Urinary bladder (tissue), 3 donors: ENCODE measurements at regions not wholly inside any gene's neighbourhood (a gene's known extent, or its start where the extent isn't known, plus 50 kb on each side); places are given as distances from the start of the nearest gene placed in this dataset.
"Not testable (repeated sequence)": the region's sequence is repeated elsewhere in the genome, so short reads cannot be mapped to it uniquely, and the experiment has no call there.

Experiments used
- DNase-seq: peaks from one replicate; pipeline ENCODE4 v3.0.0-alpha.2; 2015; ENCODE audit errors: extremely low spot score
- H3K27ac ChIP-seq: one replicate; pipeline ENCODE4 v1.5.1; 2013; ENCODE audit warnings: low read depth, mild to moderate bottlenecking, moderate library complexity
- H3K36me3 ChIP-seq: one replicate; pipeline ENCODE4 v1.6.1; 2013; ENCODE audit warnings: mild to moderate bottlenecking, moderate library complexity; ENCODE audit not compliant: insufficient read depth
- H3K4me1 ChIP-seq: one replicate; pipeline ENCODE4 v1.6.1; 2013; ENCODE audit warnings: mild to moderate bottlenecking, moderate library complexity; ENCODE audit not compliant: insufficient read depth
- H3K4me3 ChIP-seq: one replicate; pipeline ENCODE4 v1.5.1; 2013; ENCODE audit warnings: low read depth, low read length
- WGBS: extraction: QIAGEN DNeasy Blood & Tissue Kit; methylation state at CpG from one replicate; pipeline ENCODE4 v1.1.7; 2013; 5-methylcytosine and 5-hydroxymethylcytosine counted together
- donor health status: healthy with polysubstance abuse.
- donor health status: healthy.

- Histone ChIP-seq H3K4me1 (no peaks in the 10 kb centered on the region), H3K27ac (no peak overlapping the region), H3K36me3 (no peaks in the 10 kb centered on the region), H3K4me3 (no peak overlapping the region)
- WGBS = 96% methylated on average over 1 of the region's 1 CpG
- DNase-seq = no peak
Observed at GRCh38 chr1:82788660-82789059, 987.9 kb downstream of the ADGRL2 start.

- Histone ChIP-seq H3K27ac (no peak overlapping the region), H3K36me3 (no peaks in the 10 kb centered on the region), H3K4me1 (no peaks in the 10 kb centered on the region), H3K4me3 (no peak overlapping the region)
- no peak for DNase-seq
- 67% methylated on average over 2 of the region's 2 CpGs for WGBS
Observed at GRCh38 chr1:82788038-82788437, 987.3 kb downstream of the ADGRL2 start.

GRCh38 chr1:82786883-82787282, 986.1 kb downstream of the ADGRL2 start:
- H3K27ac ChIP-seq = no peak overlapping the region
- no peaks in the 10 kb centered on the region for H3K4me1 ChIP-seq
- H3K36me3 ChIP-seq = no peaks in the 10 kb centered on the region
- no peak for DNase-seq
- no peak overlapping the region for H3K4me3 ChIP-seq
- WGBS = 67% methylated on average over 1 of the region's 1 CpG

- 90% methylated on average over 1 of the region's 1 CpG for WGBS
- Histone ChIP-seq H3K36me3 (no peaks in the 10 kb centered on the region), H3K27ac (no peak overlapping the region), H3K4me3 (no peak overlapping the region), H3K4me1 (no peaks in the 10 kb centered on the region)
- no peak for DNase-seq
Observed at GRCh38 chr1:82785268-82785790, 984.6 kb downstream of the ADGRL2 start.

- WGBS = 93% methylated on average over 5 of the region's 5 CpGs
- H3K36me3 ChIP-seq = no peaks in the 10 kb centered on the region
- no peak for DNase-seq
- H3K4me3 ChIP-seq = no peak overlapping the region
- H3K27ac ChIP-seq = no peak overlapping the region
- H3K4me1 ChIP-seq = no peaks in the 10 kb centered on the region
Observed at GRCh38 chr1:82783044-82783443, 982.3 kb downstream of the ADGRL2 start.

- H3K4me1 ChIP-seq = no peaks in the 10 kb centered on the region
- H3K4me3 ChIP-seq = no peak overlapping the region
- WGBS = 98% methylated on average over 2 of the region's 2 CpGs
- H3K27ac ChIP-seq = no peak overlapping the region
- no peaks in the 10 kb centered on the region for H3K36me3 ChIP-seq
- no peak for DNase-seq
Observed at GRCh38 chr1:82782599-82782998, 981.9 kb downstream of the ADGRL2 start.

GRCh38 chr1:82778612-82779011, 977.9 kb downstream of the ADGRL2 start:
- Histone ChIP-seq H3K36me3 (no peaks in the 10 kb centered on the region), H3K27ac (no peak overlapping the region), H3K4me3 (no peak overlapping the region), H3K4me1 (no peaks in the 10 kb centered on the region)
- 91% methylated on average over 4 of the region's 4 CpGs for WGBS
- DNase-seq = no peak

- WGBS = 96% methylated on average over 12 of the region's 12 CpGs
- DNase-seq = no peak
- Histone ChIP-seq H3K4me1 (no peaks in the 10 kb centered on the region), H3K27ac (no peak overlapping the region), H3K4me3 (no peak overlapping the region), H3K36me3 (no peaks in the 10 kb centered on the region)
Observed at GRCh38 chr1:82777240-82777639, 976.5 kb downstream of the ADGRL2 start.

- 98% methylated on average over 30 of the region's 30 CpGs for WGBS
- not testable (repeated sequence) for DNase-seq
Observed at GRCh38 chr1:82776730-82777129, 976.0 kb downstream of the ADGRL2 start.

GRCh38 chr1:82775406-82776000, 974.8 kb downstream of the ADGRL2 start:
- H3K36me3 ChIP-seq = no peaks in the 10 kb centered on the region
- no peak overlapping the region for H3K4me3 ChIP-seq
- WGBS = 89% methylated on average over 12 of the region's 12 CpGs
- H3K27ac ChIP-seq = no peak overlapping the region
- DNase-seq = no peak
- H3K4me1 ChIP-seq = no peaks in the 10 kb centered on the region

More at GRCh38 chr1:82776730-82777129, 976.0 kb downstream of the ADGRL2 start:
- not testable (repeated sequence) for H3K27ac ChIP-seq, H3K4me3 ChIP-seq, H3K4me1 ChIP-seq, H3K36me3 ChIP-seq

- no peaks in the 10 kb centered on the region for H3K4me1 ChIP-seq
- no peak overlapping the region for H3K27ac ChIP-seq
- no peaks in the 10 kb centered on the region for H3K36me3 ChIP-seq
- no peak for DNase-seq
- H3K4me3 ChIP-seq = no peak overlapping the region
Observed at GRCh38 chr1:82762829-82763532, 962.2 kb downstream of the ADGRL2 start.

- no peak overlapping the region for H3K4me3 ChIP-seq
- H3K36me3 ChIP-seq = no peaks in the 10 kb centered on the region
- no peak for DNase-seq
- H3K27ac ChIP-seq = no peak overlapping the region
- H3K4me1 ChIP-seq = no peaks in the 10 kb centered on the region
- 79% methylated on average over 3 of the region's 3 CpGs for WGBS
Observed at GRCh38 chr1:82759035-82759434, 958.3 kb downstream of the ADGRL2 start.

GRCh38 chr1:82755671-82756070, 954.9 kb downstream of the ADGRL2 start:
- no peak for DNase-seq
- WGBS = 29% methylated on average over 4 of the region's 4 CpGs
- no peak overlapping the region for H3K27ac ChIP-seq
- H3K36me3 ChIP-seq = no peaks in the 10 kb centered on the region
- H3K4me1 ChIP-seq = no peaks in the 10 kb centered on the region
- H3K4me3 ChIP-seq = no peak overlapping the region

GRCh38 chr1:82755191-82755590, 954.5 kb downstream of the ADGRL2 start:
- Histone ChIP-seq H3K4me3 (no peak overlapping the region), H3K36me3 (no peaks in the 10 kb centered on the region), H3K27ac (no peak overlapping the region), H3K4me1 (no peaks in the 10 kb centered on the region)
- no peak for DNase-seq
- WGBS = 93% methylated on average over 3 of the region's 3 CpGs
